PC-3 (cell line): ENCODE measurements at regions not wholly inside any gene's neighbourhood (a gene's known extent, or its start where the extent isn't known, plus 50 kb on each side); places are given as distances from the start of the nearest gene placed in this dataset.
"Not testable (repeated sequence)": the region's sequence is repeated elsewhere in the genome, so short reads cannot be mapped to it uniquely, and the experiment has no call there.

ENCODE experiments used
- CTCF ChIP-seq: fragments of 300-600 bp; sonication (generic); conservative IDR thresholded peaks from 2 replicates; pipeline ENCODE4 v1.5.1; 2017; ENCODE audit warnings: antibody characterized with exemption, low read depth, mild to moderate bottlenecking, low read length
- EZH2 ChIP-seq: fragments of 300-600 bp; sonication (generic); IDR thresholded peaks from one replicate; pipeline ENCODE4 v1.6.1; 2017; ENCODE audit warnings: antibody characterized with exemption, mild to moderate bottlenecking, low read length; ENCODE audit not compliant: unreplicated experiment

- not testable (repeated sequence) for TF ChIP-seq CTCF, EZH2
These were observed 1906.1 kb downstream of the MAT2B start for GRCh38 chr5:165411532-165411931.
